HepG2 (cell line): ENCODE measurements at regions not wholly inside any gene's neighbourhood (a gene's known extent, or its start where the extent isn't known, plus 50 kb on each side); places are given as distances from the start of the nearest gene placed in this dataset.

ENCODE experiments used
- CHD4 ChIP-seq: fragments of 200-600 bp; sonication (generic); IDR thresholded peaks from 2 replicates; pipeline ENCODE4 v1.7.0; 2017; ENCODE audit warnings: mild to moderate bottlenecking, low read length, borderline replicate concordance
- CREM ChIP-seq, 2 experiments: sonication (generic) in 1 of 2; formaldehyde crosslinking in 1 of 2; IDR thresholded peaks; 2 replicates each; pipeline versions ENCODE4 v1.4.0 to v1.6.1; 2016 to 2020; ENCODE audit warnings: antibody characterized with exemption in 1 of 2, mild to moderate bottlenecking in 1 of 2, missing genetic modification reagents in 1 of 2
- EZH2 ChIP-seq: conservative IDR thresholded peaks from 2 replicates; pipeline ENCODE4 v1.6.1; 2012; ENCODE audit warnings: mild to moderate bottlenecking, low read depth, low read length, moderate library complexity
- FOSL1 ChIP-seq: sonication (generic); formaldehyde crosslinking; IDR thresholded peaks from 2 replicates; pipeline ENCODE4 v1.9.0; 2021; ENCODE audit warnings: missing genetic modification reagents, borderline replicate concordance
- FOXM1 ChIP-seq: sonication (generic); formaldehyde crosslinking; IDR thresholded peaks from 2 replicates; pipeline ENCODE4 v1.5.0; 2020; ENCODE audit warnings: missing genetic modification reagents
- KLF9 ChIP-seq: IDR thresholded peaks from 2 replicates; pipeline ENCODE4 v1.6.1; 2016; ENCODE audit warnings: low read depth
- POLR2AphosphoS5 ChIP-seq: IDR thresholded peaks from 2 replicates; pipeline ENCODE4 v1.6.1; 2012; ENCODE audit warnings: low read depth, low read length
- POLR2G ChIP-seq: fragments of 200-400 bp; formaldehyde crosslinking; IDR thresholded peaks from 2 replicates; pipeline ENCODE4 v1.6.1; 2018; ENCODE audit warnings: mild to moderate bottlenecking, low read depth, low read length, moderate library complexity
- U2AF2 ChIP-seq: fragments of 200-400 bp; formaldehyde crosslinking; IDR thresholded peaks from 2 replicates; pipeline ENCODE4 v1.6.1; 2017; ENCODE audit warnings: low read depth, mild to moderate bottlenecking, low read length
- ZNF749 ChIP-seq: sonication (generic); formaldehyde crosslinking; IDR thresholded peaks from 2 replicates; pipeline ENCODE4 v1.8.0; 2022; ENCODE audit warnings: mild to moderate bottlenecking, missing genetic modification reagents, moderate library complexity, borderline replicate concordance
- TF ChIP-seq, protein P1 (sequence below): sonication (generic); formaldehyde crosslinking; IDR thresholded peaks from 2 replicates; pipeline ENCODE4 v1.8.0; 2022; ENCODE audit warnings: missing genetic modification reagents, mild to moderate bottlenecking, inconsistent platforms, borderline replicate concordance
- TF ChIP-seq, protein P2 (sequence below): sonication (generic); formaldehyde crosslinking; conservative IDR thresholded peaks from 2 replicates; pipeline ENCODE4 v1.4.0; 2020; ENCODE audit warnings: missing genetic modification reagents

DNA sequence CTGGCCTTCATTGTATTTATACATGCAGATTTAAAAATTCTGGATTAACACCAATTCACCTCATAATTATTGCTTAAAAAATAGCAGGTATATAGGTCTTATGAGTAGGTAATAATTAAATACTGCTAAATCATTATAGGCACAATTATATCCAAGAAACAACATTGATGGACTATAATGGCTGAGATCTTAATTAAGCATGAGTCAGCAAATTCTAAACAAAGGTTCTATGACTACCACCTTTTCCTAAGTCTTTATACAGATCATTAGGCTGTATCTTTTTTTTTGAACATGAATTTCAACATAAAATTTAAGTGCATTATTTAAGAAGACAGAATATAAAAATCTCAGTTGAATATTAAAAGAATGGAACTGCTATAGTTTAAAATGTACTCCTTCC is 1678.7 kb upstream of the PCDH10 start:
- no peak for TF ChIP-seq EZH2
- TF ChIP-seq ZNF749 (CRISPR knock-in tag): no peak
- no peak for TF ChIP-seq FOXM1
- TF ChIP-seq, protein P1, sequence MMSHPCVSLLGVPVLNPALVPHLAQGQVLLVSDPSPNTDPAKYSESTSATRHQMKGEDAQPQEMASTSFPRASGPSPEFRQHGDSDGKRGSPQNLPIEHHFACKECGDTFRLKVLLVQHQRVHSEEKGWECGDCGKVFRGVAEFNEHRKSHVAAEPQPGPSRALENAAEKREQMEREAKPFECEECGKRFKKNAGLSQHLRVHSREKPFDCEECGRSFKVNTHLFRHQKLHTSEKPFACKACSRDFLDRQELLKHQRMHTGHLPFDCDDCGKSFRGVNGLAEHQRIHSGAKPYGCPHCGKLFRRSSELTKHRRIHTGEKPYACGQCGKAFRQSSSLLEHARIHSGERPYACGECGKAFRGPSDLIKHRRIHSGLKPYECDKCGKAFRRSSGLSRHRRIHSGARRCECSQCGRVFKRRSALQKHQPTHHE (CRISPR knock-in tag): no peak
- TF ChIP-seq POLR2AphosphoS5: no peak
- no peak for TF ChIP-seq POLR2G
- no peak for TF ChIP-seq U2AF2
- no peak for TF ChIP-seq CHD4
- TF ChIP-seq KLF9: no peak
- TF ChIP-seq CREM (IDR thresholded peaks at IDR 0.05): no peak
- TF ChIP-seq CREM (CRISPR knock-in tag; IDR thresholded peaks at IDR 0.05): no peak
- TF ChIP-seq FOSL1 (CRISPR knock-in tag): no peak
- TF ChIP-seq, protein P2, sequence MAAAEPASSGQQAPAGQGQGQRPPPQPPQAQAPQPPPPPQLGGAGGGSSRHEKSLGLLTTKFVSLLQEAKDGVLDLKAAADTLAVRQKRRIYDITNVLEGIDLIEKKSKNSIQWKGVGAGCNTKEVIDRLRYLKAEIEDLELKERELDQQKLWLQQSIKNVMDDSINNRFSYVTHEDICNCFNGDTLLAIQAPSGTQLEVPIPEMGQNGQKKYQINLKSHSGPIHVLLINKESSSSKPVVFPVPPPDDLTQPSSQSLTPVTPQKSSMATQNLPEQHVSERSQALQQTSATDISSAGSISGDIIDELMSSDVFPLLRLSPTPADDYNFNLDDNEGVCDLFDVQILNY (CRISPR knock-in tag): no peak
